Activated T-helper 2 cell treated with anti-CD3 and anti-CD28 coated beads, Interferon-gamma antibody, Interleukin-2, Interleukin-4, amounts not matched to agents 10 μg/mL and 5 μg/mL and 100 μg/mL, durations not matched to agents 14 hours and 24 hours and 36 hours (primary cell): ENCODE measurements at regions not wholly inside any gene's neighbourhood (a gene's known extent, or its start where the extent isn't known, plus 50 kb on each side); places are given as distances from the start of the nearest gene placed in this dataset.

ENCODE experiments used
- DNase-seq: peaks from one replicate; pipeline ENCODE4 v3.0.0; 2021; ENCODE audit warnings: low spot score
- H3K27ac Mint-ChIP-seq: one replicate; pipeline ENCODE4 v1.8.0; 2021; ENCODE audit warnings: mixed read lengths
- H3K27me3 Mint-ChIP-seq: one replicate; pipeline ENCODE4 v1.8.0; 2021; ENCODE audit warnings: low read depth, mixed read lengths
- H3K36me3 Mint-ChIP-seq: one replicate; pipeline ENCODE4 v1.8.0; 2021; ENCODE audit warnings: low read depth, mixed read lengths
- H3K4me1 Mint-ChIP-seq: one replicate; pipeline ENCODE4 v1.8.0; 2021; ENCODE audit warnings: low read depth, mixed read lengths
- H3K4me3 Mint-ChIP-seq: one replicate; pipeline ENCODE4 v1.8.0; 2021; ENCODE audit warnings: low read depth, mild to moderate bottlenecking, moderate library complexity, mixed read lengths
- H3K9me3 Mint-ChIP-seq: one replicate; pipeline ENCODE4 v1.8.0; 2021; ENCODE audit warnings: mixed read lengths
- intact Hi-C: fragments of 100-400 bp; cut with micrococcal nuclease; formaldehyde crosslinking; loops from one replicate; pipeline ENCODE4 v1.15.1; 2023

GRCh38 chr9:73665253-73665652 lies 513.6 kb downstream of the ANXA1 start:
- no peak overlapping the region for H3K27ac Mint-ChIP-seq
- H3K4me1 Mint-ChIP-seq = no peaks in the 10 kb centered on the region
- intact Hi-C loops = no loop called here

DNA sequence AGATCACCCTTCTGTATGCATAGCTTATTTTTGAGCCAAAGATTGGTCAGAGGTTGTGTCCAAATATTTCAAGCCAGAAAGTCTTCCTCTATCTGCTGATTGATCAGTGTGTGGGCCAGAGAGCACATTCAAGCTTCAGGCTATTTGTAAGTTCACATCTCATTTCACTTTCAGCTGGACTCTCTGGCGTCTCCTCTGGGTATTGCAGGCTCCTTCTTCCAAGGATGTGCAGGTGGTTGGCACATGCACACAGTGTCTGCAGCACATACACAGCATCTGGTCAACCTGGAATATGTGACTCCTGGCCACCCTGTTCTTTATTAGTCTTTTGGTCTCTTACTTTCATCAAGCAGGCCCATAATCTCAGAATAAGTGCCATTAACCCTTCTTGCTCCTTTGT lies 516.1 kb downstream of the ANXA1 start:
- intact Hi-C loops = no loop called here
- no peak for DNase-seq
- no peak overlapping the region for H3K4me3 Mint-ChIP-seq
- no peaks in the 10 kb centered on the region for H3K4me1 Mint-ChIP-seq
- no peak overlapping the region for H3K27ac Mint-ChIP-seq
- no peaks in the 10 kb centered on the region for H3K27me3 Mint-ChIP-seq
- H3K9me3 Mint-ChIP-seq = no peaks in the 10 kb centered on the region
- no peaks in the 10 kb centered on the region for H3K36me3 Mint-ChIP-seq

More at GRCh38 chr9:73665253-73665652, 513.6 kb downstream of the ANXA1 start:
- Mint-ChIP-seq H3K9me3 (no peaks in the 10 kb centered on the region), H3K36me3 (no peaks in the 10 kb centered on the region), H3K4me3 (no peak overlapping the region), H3K27me3 (no peaks in the 10 kb centered on the region)
- DNase-seq = no peak

DNA sequence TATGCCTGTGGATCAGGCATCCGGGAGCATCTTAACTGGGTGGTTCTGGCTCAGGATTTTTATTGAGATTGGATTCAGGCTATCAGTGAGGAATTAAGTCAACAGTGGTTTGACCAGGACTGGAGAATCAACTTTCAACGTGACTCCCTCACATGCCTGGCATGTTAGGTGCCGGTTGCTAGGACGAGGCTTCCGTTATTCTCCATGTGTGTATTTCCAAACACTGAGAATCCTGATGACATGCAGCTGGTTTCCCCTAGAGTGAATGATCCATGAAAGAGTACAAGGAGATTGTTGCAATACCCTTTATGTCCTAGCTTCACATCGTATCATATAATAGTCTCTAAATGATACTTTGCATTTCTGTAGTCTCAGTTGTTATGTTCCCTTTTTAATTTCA lies 529.2 kb downstream of the ANXA1 start:
- intact Hi-C loops = loop anchor here (5.0 to 10.0 kb wide), 2 partner anchors 891 to 1064 kb away; no protein-coding TSS in a partner anchor
- no peak for DNase-seq
- Mint-ChIP-seq H3K9me3 (no peaks in the 10 kb centered on the region), H3K27ac (no peak overlapping the region), H3K4me3 (no peak overlapping the region), H3K36me3 (no peaks in the 10 kb centered on the region), H3K4me1 (no peaks in the 10 kb centered on the region), H3K27me3 (no peaks in the 10 kb centered on the region)

GRCh38 chr9:73682789-73683188 lies 531.1 kb downstream of the ANXA1 start:
- intact Hi-C loops = loop anchor here (5.0 to 10.0 kb wide), 2 partner anchors 890 to 1062 kb away; no protein-coding TSS in a partner anchor
- Mint-ChIP-seq H3K4me1 (no peaks in the 10 kb centered on the region), H3K9me3 (no peaks in the 10 kb centered on the region), H3K27ac (no peak overlapping the region), H3K4me3 (no peak overlapping the region), H3K27me3 (no peaks in the 10 kb centered on the region), H3K36me3 (no peaks in the 10 kb centered on the region)
- DNase-seq = no peak

DNA sequence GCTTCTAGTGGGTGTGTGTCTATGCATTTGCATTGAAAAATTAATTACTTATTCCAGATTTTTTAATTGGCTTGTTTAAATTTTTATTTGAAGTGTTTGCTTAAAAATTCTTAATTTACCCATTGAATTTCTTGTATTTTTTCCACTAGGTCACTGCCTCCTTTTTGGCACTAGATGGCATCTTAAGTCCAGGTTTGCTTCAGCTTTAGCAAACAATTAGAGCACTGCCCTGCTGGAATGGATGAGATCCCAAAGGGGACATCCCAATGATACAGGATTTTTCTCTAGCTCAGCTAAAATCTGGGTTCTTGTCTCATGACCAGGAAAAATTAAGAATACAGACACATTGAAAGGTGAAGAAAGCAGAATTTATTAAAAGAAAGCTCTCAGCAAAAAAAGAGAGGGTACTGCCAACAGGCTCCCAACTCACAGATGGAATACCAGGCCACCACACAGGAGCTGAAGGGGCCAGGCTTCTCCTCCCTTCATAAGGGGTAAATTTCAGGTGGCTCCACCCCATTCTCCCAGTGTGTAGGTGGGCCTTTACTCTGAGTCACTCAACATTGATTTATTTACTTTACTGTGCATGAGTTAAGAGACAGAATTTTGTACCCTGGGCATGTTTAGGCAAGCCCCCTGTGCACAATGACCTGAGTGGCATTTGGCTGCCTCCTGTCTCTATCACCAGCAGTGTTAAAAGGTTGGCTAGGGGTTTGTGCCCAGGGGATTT lies 532.4 kb downstream of the ANXA1 start:
- Mint-ChIP-seq H3K4me3 (no peak overlapping the region), H3K27ac (no peak overlapping the region), H3K27me3 (no peaks in the 10 kb centered on the region), H3K36me3 (no peaks in the 10 kb centered on the region), H3K9me3 (no peaks in the 10 kb centered on the region), H3K4me1 (no peaks in the 10 kb centered on the region)
- intact Hi-C loops = loop anchor here (5.0 to 10.0 kb wide), 2 partner anchors 888 to 1061 kb away; no protein-coding TSS in a partner anchor
- no peak for DNase-seq

DNA sequence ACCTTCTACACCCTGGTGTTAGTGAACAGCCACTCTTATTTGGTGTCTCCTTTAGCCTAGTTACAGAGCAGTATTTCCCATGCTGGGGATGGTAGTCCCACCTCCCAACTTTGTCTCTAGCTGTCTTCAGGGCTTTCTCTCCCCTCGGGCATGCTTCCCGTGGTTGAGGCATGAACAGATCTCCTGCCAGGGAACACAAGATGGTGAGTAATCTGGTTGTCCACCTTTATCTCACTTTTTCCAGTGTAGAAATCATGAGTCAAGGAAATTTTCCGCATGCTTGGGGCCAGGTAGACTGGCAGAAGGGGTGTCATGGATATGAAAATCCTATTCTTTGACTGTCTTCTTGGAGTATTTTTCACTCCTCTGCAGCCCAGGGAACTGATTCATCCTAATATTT lies 532.9 kb downstream of the ANXA1 start:
- H3K36me3 Mint-ChIP-seq = no peaks in the 10 kb centered on the region
- no peak overlapping the region for H3K27ac Mint-ChIP-seq
- intact Hi-C loops = loop anchor here (5.0 to 10.0 kb wide), 2 partner anchors 888 to 1060 kb away; no protein-coding TSS in a partner anchor
- H3K27me3 Mint-ChIP-seq = no peaks in the 10 kb centered on the region
- H3K9me3 Mint-ChIP-seq = no peaks in the 10 kb centered on the region
- no peak for DNase-seq
- H3K4me3 Mint-ChIP-seq = no peak overlapping the region
- H3K4me1 Mint-ChIP-seq = no peaks in the 10 kb centered on the region

GRCh38 chr9:73685786-73686185 lies 534.1 kb downstream of the ANXA1 start:
- no peak overlapping the region for H3K4me3 Mint-ChIP-seq
- H3K27me3 Mint-ChIP-seq = no peaks in the 10 kb centered on the region
- intact Hi-C loops = loop anchor here (10.0 kb wide), 1 partner anchor 1059 kb away; no protein-coding TSS in a partner anchor
- no peaks in the 10 kb centered on the region for H3K9me3 Mint-ChIP-seq
- DNase-seq = no peak
- no peaks in the 10 kb centered on the region for H3K4me1 Mint-ChIP-seq
- no peak overlapping the region for H3K27ac Mint-ChIP-seq
- H3K36me3 Mint-ChIP-seq = no peaks in the 10 kb centered on the region

DNA sequence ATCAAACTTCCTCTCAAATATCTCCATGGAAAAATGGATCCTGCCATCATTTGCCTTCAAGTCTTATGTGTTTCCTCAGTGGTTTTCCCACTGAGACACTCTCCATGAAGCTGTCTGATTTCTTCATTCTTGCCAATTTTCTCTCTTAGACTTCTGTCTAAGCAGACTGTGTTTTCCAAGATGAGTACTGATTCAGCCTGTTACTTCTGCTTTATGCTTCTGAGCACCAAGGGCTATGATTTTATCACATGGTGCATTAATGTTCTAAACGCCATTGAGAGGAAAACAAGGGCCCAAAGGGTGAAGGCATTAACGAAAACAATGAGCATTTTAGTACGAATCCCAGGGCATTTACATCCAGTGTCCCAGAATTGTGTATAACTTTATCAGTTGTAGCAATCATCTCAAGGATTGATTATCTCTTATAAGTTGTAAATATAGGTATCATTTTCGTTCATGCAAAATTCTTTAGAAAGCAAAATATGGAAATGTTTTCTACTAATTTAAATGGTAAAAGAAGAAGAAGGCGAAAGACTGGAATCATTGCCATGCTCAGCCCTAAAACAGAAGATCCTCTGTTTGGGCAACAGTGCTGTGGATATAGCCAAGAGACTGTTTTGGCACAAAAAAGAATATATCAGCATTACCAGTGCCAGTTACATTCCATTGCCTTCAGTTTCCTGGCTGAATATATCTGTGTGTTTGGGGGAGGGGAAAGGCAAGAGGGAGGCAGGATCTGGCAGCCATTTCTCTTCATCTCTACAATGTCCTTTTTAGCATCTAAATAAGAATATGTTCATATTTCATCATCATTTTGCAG lies 537.6 kb downstream of the ANXA1 start:
- Mint-ChIP-seq H3K4me1 (no peaks in the 10 kb centered on the region), H3K9me3 (peaks cover under 1% of the 10 kb centered on the region), H3K27ac (no peak overlapping the region), H3K4me3 (no peak overlapping the region), H3K36me3 (no peaks in the 10 kb centered on the region), H3K27me3 (no peaks in the 10 kb centered on the region)
- DNase-seq = no peak
- intact Hi-C loops = loop anchor here (10.0 kb wide), 1 partner anchor 1056 kb away; no protein-coding TSS in a partner anchor

DNA sequence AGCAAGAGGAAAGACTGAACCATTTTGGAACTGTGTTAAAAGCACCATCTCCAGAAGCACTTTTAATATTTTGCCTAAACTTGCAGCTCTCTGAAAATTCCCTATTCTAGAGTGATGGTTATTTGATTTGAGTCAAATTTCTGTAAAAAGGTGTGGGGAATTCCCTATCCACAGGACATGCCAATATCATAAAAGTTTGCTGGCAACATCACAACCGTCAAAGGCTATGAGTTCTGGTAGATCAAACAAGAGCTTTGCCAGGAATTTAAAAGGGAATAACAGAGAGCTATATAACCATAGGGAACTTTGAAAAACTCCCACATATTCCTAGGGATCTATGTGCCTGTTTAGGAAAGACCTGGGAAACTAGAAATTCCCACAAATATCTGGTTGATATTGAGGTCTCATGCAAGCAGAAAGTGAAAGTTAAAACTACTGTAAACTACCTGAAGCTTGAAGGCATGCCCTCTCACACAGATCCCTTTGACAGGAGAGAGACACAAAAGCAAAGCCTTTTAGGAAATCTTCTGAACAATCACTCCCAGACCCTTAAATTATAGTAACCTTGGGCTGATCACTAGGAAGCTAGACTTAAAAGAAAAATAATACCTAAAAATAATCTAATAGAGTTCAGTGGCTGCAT lies 549.9 kb downstream of the ANXA1 start:
- H3K4me3 Mint-ChIP-seq = no peak overlapping the region
- no peaks in the 10 kb centered on the region for H3K4me1 Mint-ChIP-seq
- intact Hi-C loops = no loop called here
- H3K9me3 Mint-ChIP-seq = no peaks in the 10 kb centered on the region
- H3K36me3 Mint-ChIP-seq = no peaks in the 10 kb centered on the region
- no peaks in the 10 kb centered on the region for H3K27me3 Mint-ChIP-seq
- no peak for DNase-seq
- no peak overlapping the region for H3K27ac Mint-ChIP-seq

DNA sequence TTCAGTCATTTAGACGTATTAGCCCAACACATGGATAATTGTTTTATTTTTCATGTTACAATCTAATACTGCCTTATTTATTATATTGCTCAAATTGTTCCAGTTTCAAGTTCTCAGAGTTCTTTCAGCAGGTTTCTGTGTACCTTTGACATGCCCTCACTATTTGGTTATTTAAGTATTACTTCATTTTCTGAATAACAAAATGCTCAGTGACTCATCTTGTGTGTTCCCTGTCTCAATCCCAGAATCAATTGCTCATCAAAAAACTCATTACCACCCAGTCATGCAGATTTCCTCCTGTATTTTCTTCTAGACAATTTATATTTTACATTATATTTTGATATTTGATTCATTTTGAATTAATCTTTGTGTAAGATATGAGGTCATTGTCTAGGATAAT lies 562.6 kb downstream of the ANXA1 start:
- Mint-ChIP-seq H3K36me3 (no peaks in the 10 kb centered on the region), H3K4me1 (no peaks in the 10 kb centered on the region), H3K27me3 (no peaks in the 10 kb centered on the region), H3K4me3 (no peak overlapping the region), H3K27ac (no peak overlapping the region), H3K9me3 (no peaks in the 10 kb centered on the region)
- intact Hi-C loops = no loop called here
- DNase-seq = no peak

- Mint-ChIP-seq H3K4me1 (no peaks in the 10 kb centered on the region), H3K9me3 (no peaks in the 10 kb centered on the region), H3K36me3 (no peaks in the 10 kb centered on the region), H3K27me3 (no peaks in the 10 kb centered on the region), H3K4me3 (no peak overlapping the region), H3K27ac (no peak overlapping the region)
- DNase-seq = no peak
- intact Hi-C loops = no loop called here
Observed at GRCh38 chr9:73715591-73715990, 563.9 kb downstream of the ANXA1 start.

DNA sequence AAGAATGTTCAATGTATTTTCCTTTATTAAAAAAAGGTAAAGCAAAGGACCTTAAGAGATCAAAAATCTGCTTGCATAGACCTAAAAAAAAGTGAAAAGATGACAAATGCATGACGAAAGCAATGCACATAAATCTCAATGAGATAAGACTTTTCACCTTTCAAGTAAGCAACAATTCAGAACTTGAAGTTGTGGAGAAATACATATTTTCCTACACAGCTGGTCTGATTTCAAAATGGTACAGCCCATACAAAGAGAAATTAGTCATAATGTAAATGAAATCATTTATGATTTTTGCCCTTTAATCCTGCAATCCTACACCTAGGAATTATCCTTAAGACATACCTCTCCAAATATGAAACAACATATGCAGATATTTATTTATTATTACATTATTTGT lies 568.0 kb downstream of the ANXA1 start:
- H3K9me3 Mint-ChIP-seq = no peaks in the 10 kb centered on the region
- H3K4me3 Mint-ChIP-seq = no peak overlapping the region
- no peaks in the 10 kb centered on the region for H3K27me3 Mint-ChIP-seq
- H3K4me1 Mint-ChIP-seq = no peaks in the 10 kb centered on the region
- H3K27ac Mint-ChIP-seq = no peak overlapping the region
- DNase-seq = no peak
- intact Hi-C loops = no loop called here
- H3K36me3 Mint-ChIP-seq = no peaks in the 10 kb centered on the region

- Mint-ChIP-seq H3K9me3 (no peaks in the 10 kb centered on the region), H3K36me3 (no peaks in the 10 kb centered on the region), H3K4me3 (no peak overlapping the region)
Observed at GRCh38 chr9:73720601-73721000, 568.9 kb downstream of the ANXA1 start.

More at GRCh38 chr9:73720601-73721000, 568.9 kb downstream of the ANXA1 start:
- no peaks in the 10 kb centered on the region for H3K4me1 Mint-ChIP-seq
- no peak overlapping the region for H3K27ac Mint-ChIP-seq
- no peaks in the 10 kb centered on the region for H3K27me3 Mint-ChIP-seq
- DNase-seq = no peak
- intact Hi-C loops = no loop called here
